Fibroblast of lung (primary cell): ENCODE measurements at regions not wholly inside any gene's neighbourhood (a gene's known extent, or its start where the extent isn't known, plus 50 kb on each side); places are given as distances from the start of the nearest gene placed in this dataset.

Experiments
- EZH2 ChIP-seq: IDR thresholded peaks from 2 replicates; pipeline ENCODE4 v1.5.1; 2012; ENCODE audit warnings: low read length, control low read depth, mild to moderate bottlenecking; ENCODE audit errors: missing control alignments
- TF ChIP-seq, protein P1 (sequence below), 2 donors: IDR thresholded peaks in 1 of 2; conservative IDR thresholded peaks in 1 of 2; 1 replicate in 1 of 2; 2 replicates in 1 of 2; pipeline ENCODE4 v1.5.1; 2011 to 2012; ENCODE audit warnings: low read length in 2 of 2, control low read depth in 1 of 2, inconsistent platforms in 1 of 2, low read depth in 1 of 2, mild to moderate bottlenecking in 1 of 2

DNA sequence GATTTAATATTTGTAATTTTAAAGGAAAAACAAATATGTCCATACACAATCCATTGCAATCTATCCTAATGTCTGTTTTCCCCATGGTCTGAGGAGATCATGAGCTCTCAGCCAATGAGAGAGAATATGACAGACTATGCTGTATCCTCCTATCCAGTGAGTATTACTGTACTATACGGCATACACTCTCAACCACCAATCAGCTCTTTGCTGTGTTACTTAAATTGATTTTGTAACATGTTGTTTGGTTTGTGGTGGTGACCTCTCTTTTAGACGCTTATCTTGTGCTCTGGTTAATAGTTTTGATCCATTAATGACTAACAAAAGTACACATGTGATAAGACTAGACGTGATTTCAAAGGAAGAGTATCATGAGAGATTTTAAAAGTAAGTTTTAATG lies 231.5 kb upstream of the FOXN3 start:
- TF ChIP-seq, protein P1, sequence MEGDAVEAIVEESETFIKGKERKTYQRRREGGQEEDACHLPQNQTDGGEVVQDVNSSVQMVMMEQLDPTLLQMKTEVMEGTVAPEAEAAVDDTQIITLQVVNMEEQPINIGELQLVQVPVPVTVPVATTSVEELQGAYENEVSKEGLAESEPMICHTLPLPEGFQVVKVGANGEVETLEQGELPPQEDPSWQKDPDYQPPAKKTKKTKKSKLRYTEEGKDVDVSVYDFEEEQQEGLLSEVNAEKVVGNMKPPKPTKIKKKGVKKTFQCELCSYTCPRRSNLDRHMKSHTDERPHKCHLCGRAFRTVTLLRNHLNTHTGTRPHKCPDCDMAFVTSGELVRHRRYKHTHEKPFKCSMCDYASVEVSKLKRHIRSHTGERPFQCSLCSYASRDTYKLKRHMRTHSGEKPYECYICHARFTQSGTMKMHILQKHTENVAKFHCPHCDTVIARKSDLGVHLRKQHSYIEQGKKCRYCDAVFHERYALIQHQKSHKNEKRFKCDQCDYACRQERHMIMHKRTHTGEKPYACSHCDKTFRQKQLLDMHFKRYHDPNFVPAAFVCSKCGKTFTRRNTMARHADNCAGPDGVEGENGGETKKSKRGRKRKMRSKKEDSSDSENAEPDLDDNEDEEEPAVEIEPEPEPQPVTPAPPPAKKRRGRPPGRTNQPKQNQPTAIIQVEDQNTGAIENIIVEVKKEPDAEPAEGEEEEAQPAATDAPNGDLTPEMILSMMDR (conservative IDR thresholded peaks at IDR 0.05 in 1 of 2, IDR thresholded peaks at IDR 0.05 in 1 of 2; ENCODE audit: low read depth in 1 of 2, low read length in 2 of 2), result no peak
- no peak for TF ChIP-seq EZH2
